GM04503 (cell line): ENCODE measurements at regions not wholly inside any gene's neighbourhood (a gene's known extent, or its start where the extent isn't known, plus 50 kb on each side); places are given as distances from the start of the nearest gene placed in this dataset.
"Not testable (repeated sequence)": the region's sequence is repeated elsewhere in the genome, so short reads cannot be mapped to it uniquely, and the experiment has no call there.

ENCODE experiments used
- DNase-seq: peaks from one replicate; pipeline ENCODE4 v3.0.0-alpha.2; 2012; ENCODE audit warnings: low read depth

- no peak for DNase-seq
These were observed 280.2 kb upstream of the GALNTL6 start for GRCh38 chr4:171532968-171533367.

GRCh38 chr4:171524903-171525302 lies 288.3 kb upstream of the GALNTL6 start:
- no peak for DNase-seq

DNA sequence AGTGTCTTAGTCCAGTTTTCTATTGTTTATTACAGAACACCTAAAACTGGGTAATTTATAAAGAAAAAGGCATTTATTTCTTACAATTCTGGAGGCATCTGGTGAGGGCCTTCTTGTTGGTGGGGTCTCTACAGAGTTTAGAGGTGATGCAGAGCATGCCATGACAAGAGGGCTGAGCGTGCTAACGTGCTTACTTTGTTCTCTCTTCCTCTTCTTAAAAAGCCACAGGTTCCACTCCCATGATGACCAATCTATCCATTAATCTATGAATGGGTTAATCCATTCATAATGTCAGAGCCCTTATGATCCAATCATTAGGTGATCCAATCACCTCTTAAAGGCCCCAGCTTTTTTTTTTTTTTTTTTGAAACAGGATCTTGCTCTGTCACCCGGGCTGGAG lies 291.5 kb upstream of the GALNTL6 start:
- no peak for DNase-seq

DNA sequence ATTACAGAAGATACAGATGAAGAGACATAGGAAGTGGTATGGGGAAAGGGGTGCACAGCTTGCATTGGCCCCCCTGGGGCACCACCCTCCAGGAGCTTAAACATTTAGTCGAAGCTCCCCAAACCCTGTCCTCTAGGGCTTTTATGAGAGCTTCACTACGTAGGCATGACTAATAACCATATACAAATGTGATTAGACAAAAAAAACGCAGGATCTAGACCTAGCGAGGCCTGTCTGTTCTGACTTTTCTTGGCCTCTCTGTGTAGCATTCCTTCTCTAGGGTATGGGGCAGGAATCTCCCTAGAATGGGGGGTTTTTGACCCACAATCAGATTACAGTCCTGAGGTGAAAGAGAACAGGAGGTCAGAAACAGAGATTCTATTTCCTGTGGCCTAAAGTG lies 293.7 kb upstream of the GALNTL6 start:
- DNase-seq = no peak

- DNase-seq = no peak
These were observed 295.3 kb upstream of the GALNTL6 start for GRCh38 chr4:171517883-171518282.

- no peak for DNase-seq
These were observed 296.5 kb upstream of the GALNTL6 start for GRCh38 chr4:171516694-171517093.

GRCh38 chr4:171484681-171485080 lies 328.5 kb upstream of the GALNTL6 start:
- no peak for DNase-seq

GRCh38 chr4:171478181-171478580 lies 335.0 kb upstream of the GALNTL6 start:
- DNase-seq = no peak

DNA sequence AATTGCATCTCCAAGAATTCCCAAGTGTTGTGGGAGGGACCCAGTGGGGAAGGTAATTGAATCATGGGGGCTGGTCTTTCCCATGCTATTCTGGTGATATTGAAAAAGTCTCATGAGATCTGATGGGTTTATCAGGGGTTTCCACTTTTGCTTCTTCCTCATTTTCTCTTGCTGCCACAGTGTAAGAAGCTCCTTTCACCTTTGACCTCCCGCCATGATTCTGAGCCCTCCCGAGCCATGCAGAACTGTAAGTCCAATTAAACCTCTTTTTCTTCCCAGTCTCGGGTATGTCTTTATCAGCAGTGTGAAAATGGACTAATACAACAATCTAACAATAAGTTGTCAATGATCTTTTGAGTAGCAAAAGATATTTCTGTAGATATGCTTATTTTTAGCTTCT lies 338.1 kb upstream of the GALNTL6 start:
- not testable (repeated sequence) for DNase-seq

DNA sequence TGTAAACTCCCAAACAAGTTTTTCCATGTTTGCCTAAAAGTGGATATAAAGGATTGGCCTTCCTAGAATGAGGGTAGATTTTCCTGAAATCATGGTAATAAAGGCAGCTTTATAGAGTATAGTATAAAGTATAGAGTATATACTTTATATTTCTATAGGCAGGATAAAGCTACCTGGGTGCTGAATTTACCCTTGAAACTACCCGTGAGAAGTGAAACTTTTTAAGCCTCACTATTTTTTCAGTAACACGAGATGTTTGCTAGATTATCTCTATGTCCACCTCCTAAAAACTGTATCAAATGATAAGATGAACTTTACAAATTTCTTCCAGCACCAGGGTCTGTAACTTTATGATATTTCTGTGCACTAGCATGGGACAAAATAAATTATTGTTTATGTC lies 340.0 kb upstream of the GALNTL6 start:
- DNase-seq = no peak

DNA sequence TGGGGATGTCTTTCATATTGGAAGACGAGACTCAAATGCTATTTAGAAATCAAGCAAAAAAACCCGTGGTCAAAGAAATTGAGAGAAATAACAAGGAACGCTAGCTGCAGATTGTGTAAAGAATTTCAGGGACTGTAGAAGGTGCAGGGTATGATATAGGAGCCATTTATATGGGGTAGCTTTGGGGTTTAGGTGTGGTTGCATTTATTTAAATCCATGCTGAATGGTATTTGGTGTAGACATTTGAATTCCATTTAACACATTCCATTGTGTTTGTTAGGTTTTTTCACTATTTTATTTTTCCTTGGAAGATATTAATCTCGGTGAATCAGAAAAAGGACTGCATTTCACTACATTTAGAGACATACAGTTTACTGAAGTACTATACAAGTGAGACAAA lies 341.0 kb upstream of the GALNTL6 start:
- no peak for DNase-seq

DNA sequence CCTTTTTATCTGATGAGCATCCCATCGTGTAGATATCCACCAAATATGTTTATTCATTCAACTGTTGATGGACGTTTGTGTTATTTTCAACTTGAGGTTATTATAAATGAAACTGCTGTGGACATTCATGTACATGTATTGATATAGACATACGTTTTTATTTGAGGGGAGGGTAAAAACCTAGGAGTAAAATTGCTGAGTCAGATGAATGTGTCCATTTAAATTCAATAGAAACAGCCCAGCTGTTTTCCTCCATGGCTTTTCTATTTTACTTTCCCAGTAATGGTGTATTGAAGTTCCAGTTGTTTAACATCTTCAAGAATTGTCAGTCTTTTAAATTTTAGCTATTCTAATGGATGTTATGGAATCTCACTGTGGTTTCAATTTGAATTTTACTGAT lies 348.7 kb upstream of the GALNTL6 start:
- no peak for DNase-seq

DNA sequence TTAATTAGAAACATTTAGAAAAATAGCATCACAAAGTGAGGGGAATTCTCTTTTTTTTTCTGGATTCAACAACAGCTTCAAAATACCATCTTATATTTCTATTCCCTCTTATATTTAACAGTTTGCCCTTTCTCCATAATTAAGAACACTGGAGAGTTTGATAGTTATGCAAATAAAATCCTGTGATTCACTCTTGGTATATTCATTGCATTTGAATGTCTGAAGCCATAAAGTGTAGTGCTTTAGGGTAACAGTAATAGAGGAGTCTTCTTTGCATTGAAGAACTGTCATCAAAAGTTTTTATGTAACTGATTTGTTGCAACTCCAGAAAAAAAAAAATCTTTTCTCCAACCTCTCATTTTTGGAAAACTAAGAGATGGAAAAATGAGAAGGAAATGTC lies 352.0 kb upstream of the GALNTL6 start:
- DNase-seq = no peak

- DNase-seq = no peak
These were observed 364.2 kb upstream of the GALNTL6 start for GRCh38 chr4:171448919-171449481.

GRCh38 chr4:171448358-171448757 lies 364.8 kb upstream of the GALNTL6 start:
- no peak for DNase-seq

GRCh38 chr4:171441300-171441941 lies 371.8 kb upstream of the GALNTL6 start:
- DNase-seq = no peak

DNA sequence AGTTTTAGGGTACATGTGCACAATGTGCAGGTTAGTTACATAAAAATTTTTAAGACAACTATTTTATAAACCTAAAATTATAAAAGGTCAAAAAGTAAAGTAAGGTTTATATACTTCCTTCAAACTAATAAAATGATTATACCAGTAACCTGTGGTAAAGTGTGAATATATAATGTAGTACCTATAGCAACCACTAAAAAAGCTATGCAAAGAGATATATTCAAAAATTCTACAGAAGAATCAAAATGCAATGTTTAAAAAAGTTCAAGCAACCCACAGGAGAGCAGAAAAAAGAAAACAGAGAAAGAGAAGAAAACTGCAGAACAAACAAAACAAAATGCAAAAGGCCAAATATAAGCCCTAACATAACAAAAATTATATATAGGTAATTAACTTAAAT lies 379.5 kb upstream of the GALNTL6 start:
- no peak for DNase-seq

DNA sequence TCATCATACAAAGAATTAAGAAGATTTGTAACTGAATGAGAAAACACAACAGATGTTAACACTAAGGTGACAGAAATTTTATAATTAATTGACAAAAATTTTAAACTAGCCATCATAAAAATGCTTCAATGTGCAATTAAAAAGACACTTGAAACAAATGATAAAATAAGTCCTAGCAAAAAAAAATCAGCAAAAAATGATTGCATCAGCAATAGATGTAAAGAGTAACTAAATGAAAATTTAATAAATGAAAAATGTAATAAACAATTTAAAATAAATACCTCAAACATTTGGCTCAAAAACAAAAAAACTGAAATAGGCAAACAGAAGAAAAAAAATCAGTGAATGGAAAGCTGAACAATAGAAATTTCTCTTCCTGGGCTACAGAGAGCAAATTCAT lies 380.7 kb upstream of the GALNTL6 start:
- no peak for DNase-seq

DNA sequence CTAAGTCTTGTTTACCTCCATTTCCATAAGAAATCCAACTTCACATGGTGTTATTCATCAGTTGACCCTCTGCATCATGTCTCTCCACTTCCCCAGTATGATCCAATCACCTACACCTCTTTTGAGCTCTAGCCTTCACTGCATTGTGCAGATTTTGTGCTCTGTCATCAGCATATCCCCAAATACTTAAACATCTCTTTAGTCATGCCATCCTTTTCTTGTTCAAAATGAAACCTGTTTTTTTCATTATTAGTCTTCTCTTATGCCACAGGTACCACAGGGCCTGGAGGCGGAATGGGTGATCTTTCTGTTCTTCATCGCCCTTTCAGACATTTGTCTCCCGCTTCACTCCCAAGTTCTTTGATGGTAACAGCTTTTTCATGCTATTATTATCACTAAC lies 382.7 kb upstream of the GALNTL6 start:
- DNase-seq = no peak

- DNase-seq = no peak
These were observed 416.0 kb upstream of the GALNTL6 start for GRCh38 chr4:171397175-171397574.

DNA sequence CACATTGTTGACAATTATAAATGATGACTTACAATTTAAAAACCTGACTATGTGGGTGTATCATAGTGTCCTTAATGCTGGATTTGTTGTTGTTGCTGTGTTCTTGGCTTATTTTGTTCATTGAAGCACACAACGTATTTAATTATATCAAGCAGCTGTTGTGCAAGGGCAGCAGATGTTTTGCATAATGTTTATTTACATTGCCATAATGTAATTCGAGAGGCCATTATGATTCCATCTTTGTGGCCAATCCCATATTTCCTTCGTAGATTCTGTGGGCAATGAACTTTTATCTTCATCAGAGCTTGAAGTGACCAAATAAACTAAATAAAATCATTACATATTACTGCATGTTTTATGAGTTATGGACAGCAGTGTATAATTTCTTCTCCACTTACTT lies 422.6 kb upstream of the GALNTL6 start:
- no peak for DNase-seq

GRCh38 chr4:171378323-171378722 lies 434.9 kb upstream of the GALNTL6 start:
- DNase-seq = no peak

GRCh38 chr4:171376724-171377123 lies 436.5 kb upstream of the GALNTL6 start:
- no peak for DNase-seq

DNA sequence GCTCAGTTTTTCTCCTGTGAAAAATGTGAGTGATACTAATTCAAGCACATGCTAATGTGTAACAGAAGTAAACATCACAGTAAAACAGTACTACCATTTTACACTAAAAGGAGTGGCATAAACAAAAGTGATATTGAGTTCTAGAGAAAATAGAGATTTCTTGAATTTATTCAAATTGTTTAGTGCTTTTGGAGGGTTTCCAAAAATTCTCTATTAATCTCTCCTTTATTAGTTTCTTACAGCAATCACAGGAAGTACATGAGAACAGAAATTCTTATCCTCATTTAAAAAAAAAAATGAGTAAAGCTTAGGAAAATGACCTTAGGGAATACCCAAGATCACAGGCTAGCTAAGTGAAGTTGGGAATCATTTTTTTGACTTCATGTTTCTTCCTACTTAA lies 459.7 kb upstream of the GALNTL6 start:
- DNase-seq = no peak
